GM12891 (cell line): ENCODE measurements at regions not wholly inside any gene's neighbourhood (a gene's known extent, or its start where the extent isn't known, plus 50 kb on each side); places are given as distances from the start of the nearest gene placed in this dataset.
"Not testable (repeated sequence)": the region's sequence is repeated elsewhere in the genome, so short reads cannot be mapped to it uniquely, and the experiment has no call there.

Source experiments
- DNase-seq: peaks from one replicate; pipeline ENCODE4 v3.0.0; 2011; ENCODE audit warnings: low spot score; ENCODE audit not compliant: insufficient read length
- FAIRE-seq: peaks from 2 replicates; lab custom pipeline; 2011; peaks lifted over from hg19 to GRCh38; lab: Jason Lieb, UNC
- PAX5 ChIP-seq: IDR thresholded peaks from 2 replicates; pipeline ENCODE4 v1.6.1; 2011; ENCODE audit warnings: low read length, moderate library complexity, mild to moderate bottlenecking; ENCODE audit not compliant: insufficient read depth, severe bottlenecking
- POLR2A ChIP-seq: IDR thresholded peaks from 2 replicates; pipeline ENCODE4 v1.6.1; 2011; ENCODE audit warnings: low read depth, low read length, control low read depth
- POLR2AphosphoS5 ChIP-seq: IDR thresholded peaks from 2 replicates; pipeline ENCODE4 v1.6.1; 2011; ENCODE audit warnings: low read depth, low read length, control low read depth
- POU2F2 ChIP-seq: IDR thresholded peaks from 2 replicates; pipeline ENCODE4 v1.6.1; 2011; ENCODE audit warnings: low read depth, mild to moderate bottlenecking, control low read depth, low read length, moderate library complexity
- SPI1 ChIP-seq: IDR thresholded peaks from 2 replicates; pipeline ENCODE4 v1.6.1; 2011; ENCODE audit warnings: low read depth, low read length, control low read depth
- TAF1 ChIP-seq: IDR thresholded peaks from 2 replicates; pipeline ENCODE4 v1.6.1; 2011; ENCODE audit warnings: low read depth, low read length, control low read depth

- no peak for FAIRE-seq
These were observed 173.0 kb downstream of the MRPS30 start for GRCh38 chr5:44981708-44982107.

GRCh38 chr5:44983006-44983405 lies 174.3 kb downstream of the MRPS30 start:
- no peak for FAIRE-seq
- no peak for DNase-seq
- TF ChIP-seq POLR2AphosphoS5 = no peak
- TF ChIP-seq POLR2A = no peak
- no peak for TF ChIP-seq POU2F2
- no peak for TF ChIP-seq TAF1
- no peak for TF ChIP-seq PAX5
- no peak for TF ChIP-seq SPI1

More at GRCh38 chr5:44981708-44982107, 173.0 kb downstream of the MRPS30 start:
- DNase-seq = no peak
- TF ChIP-seq SPI1 (no peak), POU2F2 (no peak), PAX5 (no peak), POLR2AphosphoS5 (no peak), TAF1 (no peak), POLR2A (no peak)

GRCh38 chr5:44987026-44987425 lies 178.3 kb downstream of the MRPS30 start:
- DNase-seq (no peak), FAIRE-seq (no peak)
- TF ChIP-seq POLR2A = no peak
- no peak for TF ChIP-seq PAX5
- no peak for TF ChIP-seq POLR2AphosphoS5
- no peak for TF ChIP-seq TAF1
- no peak for TF ChIP-seq POU2F2
- no peak for TF ChIP-seq SPI1

- no peak for FAIRE-seq
- TF ChIP-seq POLR2A = no peak
- TF ChIP-seq PAX5 = no peak
- TF ChIP-seq SPI1 = no peak
- no peak for TF ChIP-seq POU2F2
- TF ChIP-seq TAF1 = no peak
- no peak for TF ChIP-seq POLR2AphosphoS5
- DNase-seq = no peak
These were observed 182.9 kb downstream of the MRPS30 start for GRCh38 chr5:44991693-44992092.

GRCh38 chr5:44993286-44993685 lies 184.5 kb downstream of the MRPS30 start:
- no peak for DNase-seq
- no peak for FAIRE-seq
- TF ChIP-seq SPI1 (no peak), PAX5 (no peak), POLR2AphosphoS5 (no peak), POLR2A (no peak), POU2F2 (no peak)

GRCh38 chr5:44997506-44997905 lies 188.8 kb downstream of the MRPS30 start:
- DNase-seq (no peak), FAIRE-seq (no peak)
- no peak for TF ChIP-seq PAX5
- TF ChIP-seq POU2F2 = no peak
- TF ChIP-seq POLR2A = no peak
- TF ChIP-seq SPI1 = no peak
- TF ChIP-seq TAF1 = no peak
- no peak for TF ChIP-seq POLR2AphosphoS5

GRCh38 chr5:45007102-45007501 lies 198.4 kb downstream of the MRPS30 start:
- FAIRE-seq, DNase-seq: not testable (repeated sequence)

- DNase-seq = no peak
- no peak for FAIRE-seq
- no peak for TF ChIP-seq POU2F2
- no peak for TF ChIP-seq PAX5
- TF ChIP-seq TAF1 = no peak
These were observed 208.8 kb downstream of the MRPS30 start for GRCh38 chr5:45017568-45017967.

GRCh38 chr5:45029553-45029952 lies 220.8 kb downstream of the MRPS30 start:
- DNase-seq = no peak
- no peak for FAIRE-seq
- TF ChIP-seq POLR2A (no peak), POU2F2 (no peak), TAF1 (no peak), PAX5 (no peak), POLR2AphosphoS5 (no peak), SPI1 (no peak)

- TF ChIP-seq SPI1 = no peak
- TF ChIP-seq POLR2A = no peak
- no peak for TF ChIP-seq PAX5
- no peak for TF ChIP-seq TAF1
- TF ChIP-seq POLR2AphosphoS5 = no peak
- TF ChIP-seq POU2F2 = no peak
- no peak for FAIRE-seq
These were observed 227.2 kb downstream of the MRPS30 start for GRCh38 chr5:45035991-45036390.

GRCh38 chr5:45037927-45038326 lies 229.2 kb downstream of the MRPS30 start:
- TF ChIP-seq PAX5 = no peak
- TF ChIP-seq SPI1 = no peak
- no peak for TF ChIP-seq POLR2A
- no peak for TF ChIP-seq POU2F2
- no peak for TF ChIP-seq POLR2AphosphoS5
- TF ChIP-seq TAF1 = no peak
- DNase-seq = no peak
- no peak for FAIRE-seq

More at GRCh38 chr5:45035991-45036390, 227.2 kb downstream of the MRPS30 start:
- no peak for DNase-seq
